ENCODE measurements at regions not wholly inside any gene's neighbourhood (a gene's known extent, or its start where the extent isn't known, plus 50 kb on each side); places are given as distances from the start of the nearest gene placed in this dataset.
"Not testable (repeated sequence)": the region's sequence is repeated elsewhere in the genome, so short reads cannot be mapped to it uniquely, and the experiment has no call there.

GRCh38 chr3:22743386-22743785, 459.7 kb upstream of the UBE2E2 start:
- not testable (repeated sequence) for TF ChIP-seq POLR2A (IDR thresholded peaks at IDR 0.05; ENCODE audit: low read length); GATA1 (IDR thresholded peaks at IDR 0.05; ENCODE audit: low read depth, low read length)

Data from erythroblast (primary cell).